Vagina (tissue), 2 donors: ENCODE measurements at regions not wholly inside any gene's neighbourhood (a gene's known extent, or its start where the extent isn't known, plus 50 kb on each side); places are given as distances from the start of the nearest gene placed in this dataset.

Experiments used
- POLR2A ChIP-seq, 2 donors: fragments of 450-650 bp; IDR thresholded peaks; one replicate each; pipeline ENCODE4 v1.6.1; 2017; ENCODE audit warnings: antibody characterized with exemption in 2 of 2, mild to moderate bottlenecking in 2 of 2, moderate library complexity in 2 of 2
- TF ChIP-seq, protein P1 (sequence below), 3 experiments: fragments of 450-650 bp in 2 of 3; fragments of 200-600 bp in 1 of 3; sonication (generic) in 1 of 3; IDR thresholded peaks; one replicate each; pipeline ENCODE4 v1.5.1; 2017 to 2019; ENCODE audit warnings: antibody characterized with exemption in 3 of 3, mild to moderate bottlenecking in 2 of 3, moderate library complexity in 2 of 3

DNA sequence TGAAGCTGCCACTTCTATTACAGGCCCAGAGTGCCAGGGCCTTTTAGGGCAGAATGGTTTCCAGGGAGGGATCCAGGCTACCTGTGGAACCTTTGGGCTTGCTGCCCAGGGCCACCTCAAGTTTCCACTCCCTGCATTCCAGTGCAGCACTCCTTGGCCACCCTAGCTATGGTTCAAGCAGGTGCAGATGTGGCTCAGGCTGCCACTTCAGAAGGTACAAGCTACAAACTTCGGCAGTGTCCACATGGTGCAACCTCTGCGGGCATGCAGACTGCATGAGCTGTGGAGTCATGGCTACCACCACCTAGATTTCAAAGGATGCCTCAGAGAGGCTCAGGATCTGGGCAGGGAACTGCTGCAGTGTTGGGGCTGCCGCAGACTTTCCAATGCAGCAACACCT, 248.1 kb upstream of the UBE2E3 start:
- TF ChIP-seq, protein P1, sequence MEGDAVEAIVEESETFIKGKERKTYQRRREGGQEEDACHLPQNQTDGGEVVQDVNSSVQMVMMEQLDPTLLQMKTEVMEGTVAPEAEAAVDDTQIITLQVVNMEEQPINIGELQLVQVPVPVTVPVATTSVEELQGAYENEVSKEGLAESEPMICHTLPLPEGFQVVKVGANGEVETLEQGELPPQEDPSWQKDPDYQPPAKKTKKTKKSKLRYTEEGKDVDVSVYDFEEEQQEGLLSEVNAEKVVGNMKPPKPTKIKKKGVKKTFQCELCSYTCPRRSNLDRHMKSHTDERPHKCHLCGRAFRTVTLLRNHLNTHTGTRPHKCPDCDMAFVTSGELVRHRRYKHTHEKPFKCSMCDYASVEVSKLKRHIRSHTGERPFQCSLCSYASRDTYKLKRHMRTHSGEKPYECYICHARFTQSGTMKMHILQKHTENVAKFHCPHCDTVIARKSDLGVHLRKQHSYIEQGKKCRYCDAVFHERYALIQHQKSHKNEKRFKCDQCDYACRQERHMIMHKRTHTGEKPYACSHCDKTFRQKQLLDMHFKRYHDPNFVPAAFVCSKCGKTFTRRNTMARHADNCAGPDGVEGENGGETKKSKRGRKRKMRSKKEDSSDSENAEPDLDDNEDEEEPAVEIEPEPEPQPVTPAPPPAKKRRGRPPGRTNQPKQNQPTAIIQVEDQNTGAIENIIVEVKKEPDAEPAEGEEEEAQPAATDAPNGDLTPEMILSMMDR (IDR thresholded peaks at IDR 0.05) = no peak
- TF ChIP-seq POLR2A (IDR thresholded peaks at IDR 0.05) = no peak
